Tibial nerve (tissue), 4 donors: ENCODE measurements at regions not wholly inside any gene's neighbourhood (a gene's known extent, or its start where the extent isn't known, plus 50 kb on each side); places are given as distances from the start of the nearest gene placed in this dataset.
"Not testable (repeated sequence)": the region's sequence is repeated elsewhere in the genome, so short reads cannot be mapped to it uniquely, and the experiment has no call there.

Experiments used
- DNase-seq, 2 donors: peaks; one replicate each; pipeline ENCODE4 v3.0.0-alpha.2; 2019; ENCODE audit warnings: low spot score in 2 of 2
- H3K27ac ChIP-seq, 4 donors: fragments of 200-600 bp; sonication (generic) in 3 of 4; one replicate each; pipeline ENCODE4 v1.5.1; 2017 to 2019; ENCODE audit warnings: mild to moderate bottlenecking in 1 of 4
- H3K27me3 ChIP-seq, 2 donors: fragments of 200-600 bp; sonication (generic) in 1 of 2; one replicate each; pipeline versions ENCODE4 v1.5.1 to v1.6.0; 2017 to 2019
- H3K36me3 ChIP-seq, 3 donors: fragments of 200-600 bp; sonication (generic); one replicate each; pipeline ENCODE4 v1.5.1; 2018 to 2019
- H3K4me1 ChIP-seq, 4 donors: fragments of 200-600 bp; sonication (generic) in 3 of 4; one replicate each; pipeline ENCODE4 v1.5.1; 2017 to 2019
- H3K4me3 ChIP-seq, 4 donors: fragments of 200-600 bp; sonication (generic) in 3 of 4; one replicate each; pipeline ENCODE4 v1.5.1; 2017 to 2019; ENCODE audit warnings: mild to moderate bottlenecking in 1 of 4, moderate library complexity in 1 of 4
- H3K9me3 ChIP-seq, 4 donors: fragments of 200-600 bp; sonication (generic) in 3 of 4; one replicate each; pipeline ENCODE4 v1.5.1; 2017 to 2019
- CTCF ChIP-seq, 5 experiments: fragments of 200-600 bp in 3 of 5; fragments of 450-650 bp in 2 of 5; sonication (generic) in 3 of 5; IDR thresholded peaks; one replicate each; pipeline ENCODE4 v1.5.1; 2016 to 2019; ENCODE audit warnings: antibody characterized with exemption in 5 of 5, mild to moderate bottlenecking in 3 of 5, moderate library complexity in 2 of 5
- EP300 ChIP-seq, 2 donors: sonication (generic); formaldehyde crosslinking; IDR thresholded peaks; one replicate each; pipeline ENCODE4 v1.6.1; 2017; ENCODE audit warnings: antibody characterized with exemption in 2 of 2, mild to moderate bottlenecking in 1 of 2
- POLR2A ChIP-seq, 2 donors: fragments of 450-650 bp; IDR thresholded peaks; one replicate each; pipeline ENCODE4 v1.6.1; 2017; ENCODE audit warnings: antibody characterized with exemption in 2 of 2, mild to moderate bottlenecking in 2 of 2, moderate library complexity in 2 of 2
- WGBS, 2 donors: methylation state at CpG; one replicate each; pipeline ENCODE4 v1.1.5; 2018; 5-methylcytosine and 5-hydroxymethylcytosine counted together

GRCh38 chr1:31485166-31485565 lies 72.2 kb downstream of the SERINC2 start:
- no peaks in the 10 kb centered on the region for H3K36me3 ChIP-seq
- H3K27me3 ChIP-seq = no peaks in the 10 kb centered on the region
- no peaks in the 10 kb centered on the region for H3K4me1 ChIP-seq
- H3K9me3 ChIP-seq = no peaks in the 10 kb centered on the region
- TF ChIP-seq POLR2A (IDR thresholded peaks at IDR 0.05) (no peak), CTCF (IDR thresholded peaks at IDR 0.05) (no peak), EP300 (IDR thresholded peaks at IDR 0.05) (no peak)
- no peak overlapping the region for H3K4me3 ChIP-seq
- WGBS, 2 donors = 45 to 48% methylated on average over 5 of the region's 5 CpGs
- no peak for DNase-seq
- no peak overlapping the region for H3K27ac ChIP-seq

GRCh38 chr1:31487143-31487542 lies 74.1 kb downstream of the SERINC2 start:
- Histone ChIP-seq H3K4me1 (no peaks in the 10 kb centered on the region), H3K4me3 (no peak overlapping the region), H3K9me3 (no peaks in the 10 kb centered on the region), H3K36me3 (no peaks in the 10 kb centered on the region), H3K27me3 (no peaks in the 10 kb centered on the region), H3K27ac (no peak overlapping the region)
- no peak for DNase-seq
- 83 to 87% methylated on average over 3 of the region's 3 CpGs for WGBS, 2 donors
- TF ChIP-seq POLR2A (IDR thresholded peaks at IDR 0.05) = no peak
- no peak for TF ChIP-seq CTCF (IDR thresholded peaks at IDR 0.05)

- 94 to 95% methylated on average over 5 of the region's 5 CpGs for WGBS, 2 donors
- no peaks in the 10 kb centered on the region for H3K9me3 ChIP-seq
- no peaks in the 10 kb centered on the region for H3K36me3 ChIP-seq
- DNase-seq = no peak
- H3K4me1 ChIP-seq = no peaks in the 10 kb centered on the region
- no peak overlapping the region for H3K4me3 ChIP-seq
- no peaks in the 10 kb centered on the region for H3K27me3 ChIP-seq
- TF ChIP-seq EP300 (IDR thresholded peaks at IDR 0.05) = no peak
- TF ChIP-seq CTCF (IDR thresholded peaks at IDR 0.05) = no peak
- H3K27ac ChIP-seq = no peak overlapping the region
Observed at GRCh38 chr1:31487721-31488293, 74.8 kb downstream of the SERINC2 start.

GRCh38 chr1:31488528-31488927 lies 75.5 kb downstream of the SERINC2 start:
- TF ChIP-seq CTCF (IDR thresholded peaks at IDR 0.05) (no peak), POLR2A (IDR thresholded peaks at IDR 0.05) (no peak), EP300 (IDR thresholded peaks at IDR 0.05) (no peak)
- no peak for DNase-seq
- 68 to 69% methylated on average over 4 of the region's 4 CpGs for WGBS, 2 donors
- Histone ChIP-seq H3K4me1 (no peaks in the 10 kb centered on the region), H3K27ac (no peak overlapping the region), H3K36me3 (no peaks in the 10 kb centered on the region), H3K4me3 (no peak overlapping the region), H3K9me3 (no peaks in the 10 kb centered on the region), H3K27me3 (no peaks in the 10 kb centered on the region)

DNA sequence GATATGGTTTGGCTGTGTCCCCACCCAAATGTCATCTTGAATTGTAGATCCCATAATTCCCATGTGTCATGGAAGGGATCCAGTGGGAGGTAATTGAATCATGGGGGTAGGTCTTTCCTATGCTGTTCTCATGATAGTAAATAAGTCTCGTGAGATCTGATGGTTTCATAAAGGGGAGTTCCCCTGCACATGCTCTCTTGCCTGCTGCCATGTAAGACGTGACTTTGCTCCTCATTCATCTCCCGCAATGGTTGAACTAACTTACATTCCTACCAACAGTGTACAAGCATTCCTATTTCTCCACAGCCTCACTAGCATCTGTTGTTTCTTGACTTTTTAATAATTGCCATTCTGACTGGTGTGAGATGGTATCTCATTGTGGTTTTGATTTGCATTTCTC lies 76.6 kb downstream of the SERINC2 start:
- DNase-seq, H3K9me3 ChIP-seq, H3K4me3 ChIP-seq, H3K36me3 ChIP-seq, H3K27ac ChIP-seq, H3K27me3 ChIP-seq, H3K4me1 ChIP-seq: not testable (repeated sequence)
- WGBS, 2 donors = 84 to 85% methylated on average over 3 of the region's 3 CpGs

DNA sequence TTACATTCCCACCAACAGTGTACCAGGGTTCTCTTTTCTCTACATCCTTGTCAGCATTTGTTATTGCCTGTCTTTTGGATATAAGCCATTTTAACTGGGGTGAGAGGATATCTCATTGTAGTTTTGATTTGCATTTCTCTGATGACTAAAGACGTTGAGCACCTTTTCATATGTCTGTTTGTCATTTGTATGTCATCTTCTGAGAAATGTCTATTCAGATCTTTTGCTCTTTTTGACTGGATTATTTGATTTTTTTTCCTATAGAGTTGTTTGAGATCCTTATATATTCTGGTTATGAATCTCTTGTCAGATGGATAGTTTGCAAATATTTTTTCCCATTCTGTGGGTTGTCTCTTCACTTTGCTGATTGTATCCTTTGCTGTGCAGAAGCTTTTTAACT lies 77.6 kb downstream of the SERINC2 start:
- H3K9me3 ChIP-seq, H3K4me1 ChIP-seq, DNase-seq, H3K4me3 ChIP-seq, H3K27ac ChIP-seq, H3K36me3 ChIP-seq, H3K27me3 ChIP-seq: not testable (repeated sequence)
- 63 to 69% methylated on average over 1 of the region's 1 CpG for WGBS, 2 donors

DNA sequence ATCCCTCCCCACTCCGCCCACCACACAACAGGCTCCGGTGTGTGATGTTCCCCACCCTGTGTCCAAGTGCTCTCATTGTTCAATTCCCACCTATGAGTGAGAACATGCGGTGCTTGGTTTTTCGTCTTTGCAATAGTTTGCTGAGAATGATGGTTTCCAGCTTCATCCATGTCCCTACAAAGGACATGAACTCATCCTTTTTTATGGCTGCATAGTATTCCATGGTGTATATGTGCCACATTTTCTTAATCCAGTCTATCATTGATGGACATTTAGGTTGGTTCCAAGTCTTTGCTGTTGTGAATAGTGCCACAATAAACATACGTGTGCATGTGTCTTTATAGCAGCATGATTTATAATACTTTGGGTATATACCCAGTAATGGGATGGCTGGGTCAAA lies 81.0 kb upstream of the TINAGL1 start:
- H3K4me1 ChIP-seq, DNase-seq, H3K4me3 ChIP-seq, H3K27me3 ChIP-seq, H3K27ac ChIP-seq, H3K36me3 ChIP-seq, H3K9me3 ChIP-seq: not testable (repeated sequence)
- WGBS, 2 donors = 94 to 95% methylated on average over 5 of the region's 5 CpGs

DNA sequence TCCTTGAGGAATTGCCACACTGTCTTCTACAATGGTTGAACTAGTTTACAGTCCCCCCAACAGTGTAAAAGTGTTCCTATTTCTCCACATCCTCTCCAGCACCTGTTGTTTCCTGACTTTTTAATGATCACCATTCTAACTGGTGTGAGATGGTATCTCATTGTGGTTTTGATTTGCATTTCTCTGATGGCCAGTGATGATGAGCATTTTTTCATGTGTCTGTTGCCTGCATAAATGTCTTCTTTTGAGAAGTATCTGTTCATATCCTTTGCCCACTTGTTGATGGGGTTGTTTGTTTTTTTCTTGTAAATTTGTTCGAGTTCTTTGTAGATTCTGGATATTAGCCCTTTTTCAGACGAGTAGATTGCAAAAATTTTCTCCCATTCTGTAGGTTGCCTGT lies 80.5 kb upstream of the TINAGL1 start:
- H3K27me3 ChIP-seq, H3K27ac ChIP-seq, DNase-seq, H3K36me3 ChIP-seq, H3K9me3 ChIP-seq, H3K4me3 ChIP-seq, H3K4me1 ChIP-seq: not testable (repeated sequence)
- 74 to 81% methylated on average over 2 of the region's 2 CpGs for WGBS, 2 donors
